B cell (primary cell): ENCODE measurements at regions not wholly inside any gene's neighbourhood (a gene's known extent, or its start where the extent isn't known, plus 50 kb on each side); places are given as distances from the start of the nearest gene placed in this dataset.

Source experiments
- CTCF ChIP-seq: fragments of 200-600 bp; IDR thresholded peaks from one replicate; pipeline ENCODE4 v1.8.0; 2022; ENCODE audit warnings: antibody characterized with exemption, mild to moderate bottlenecking
- EZH2 ChIP-seq: IDR thresholded peaks from 2 replicates; pipeline ENCODE4 v1.6.1; 2012; ENCODE audit warnings: borderline replicate concordance, low read depth, mild to moderate bottlenecking, moderate library complexity, low read length; ENCODE audit not compliant: insufficient read depth, poor library complexity, severe bottlenecking

GRCh38 chr13:112140366-112140765 lies 73.4 kb downstream of the SOX1 start:
- no peak for TF ChIP-seq CTCF
- TF ChIP-seq EZH2: no peak
